Kidney epithelial cell (primary cell): ENCODE measurements at regions not wholly inside any gene's neighbourhood (a gene's known extent, or its start where the extent isn't known, plus 50 kb on each side); places are given as distances from the start of the nearest gene placed in this dataset.

ENCODE experiments used
- DNase-seq: peaks from one replicate; pipeline ENCODE4 v3.0.0-alpha.2; 2010; ENCODE audit warnings: low read depth
- H3K27me3 ChIP-seq: 2 replicates; pipeline ENCODE4 v1.6.0; 2011; ENCODE audit warnings: low read length; ENCODE audit not compliant: control insufficient read depth, insufficient read depth
- H3K36me3 ChIP-seq: 2 replicates; pipeline ENCODE4 v1.5.1; 2011; ENCODE audit warnings: low read length; ENCODE audit not compliant: control insufficient read depth, insufficient read depth
- H3K4me3 ChIP-seq: 2 replicates; pipeline ENCODE4 v1.5.1; 2011; ENCODE audit warnings: low read depth, mild to moderate bottlenecking, control low read depth, low read length
- CTCF ChIP-seq: IDR thresholded peaks from 2 replicates; pipeline ENCODE4 v1.5.1; 2011; ENCODE audit warnings: mild to moderate bottlenecking, moderate library complexity, low read length, control low read depth, inconsistent platforms; ENCODE audit not compliant: insufficient read depth, poor library complexity, severe bottlenecking

GRCh38 chr10:100623521-100624230 is 87.9 kb downstream of the HIF1AN start:
- TF ChIP-seq CTCF: no peak
- Histone ChIP-seq H3K36me3 (no peaks in the 10 kb centered on the region), H3K27me3 (peaks cover 74% of the 10 kb centered on the region), H3K4me3 (no peak overlapping the region)
- DNase-seq: no peak

GRCh38 chr10:100624298-100624697 is 88.6 kb downstream of the HIF1AN start:
- no peak for TF ChIP-seq CTCF
- H3K36me3 ChIP-seq: no peaks in the 10 kb centered on the region
- DNase-seq: no peak
- no peak overlapping the region for H3K4me3 ChIP-seq
- H3K27me3 ChIP-seq: peaks cover 68% of the 10 kb centered on the region

GRCh38 chr10:100625816-100626215 is 90.1 kb downstream of the HIF1AN start:
- H3K4me3 ChIP-seq: no peak overlapping the region
- no peak for TF ChIP-seq CTCF
- peaks cover 56% of the 10 kb centered on the region for H3K27me3 ChIP-seq
- no peak for DNase-seq
- no peaks in the 10 kb centered on the region for H3K36me3 ChIP-seq

- no peaks in the 10 kb centered on the region for H3K36me3 ChIP-seq
- TF ChIP-seq CTCF: no peak
- H3K27me3 ChIP-seq: peaks cover 48% of the 10 kb centered on the region
- no peak for DNase-seq
- H3K4me3 ChIP-seq: no peak overlapping the region
Observed at GRCh38 chr10:100628061-100628460, 92.3 kb downstream of the HIF1AN start.

- Histone ChIP-seq H3K27me3 (peaks cover 23% of the 10 kb centered on the region), H3K36me3 (no peaks in the 10 kb centered on the region), H3K4me3 (no peak overlapping the region)
- no peak for DNase-seq
- TF ChIP-seq CTCF: no peak
Observed at GRCh38 chr10:100631192-100631591, 95.4 kb downstream of the HIF1AN start.

GRCh38 chr10:100632027-100632426 is 96.3 kb downstream of the HIF1AN start:
- Histone ChIP-seq H3K36me3 (no peaks in the 10 kb centered on the region), H3K27me3 (peaks cover 22% of the 10 kb centered on the region), H3K4me3 (no peak overlapping the region)
- TF ChIP-seq CTCF: no peak
- no peak for DNase-seq
